K562 (cell line): ENCODE measurements at regions not wholly inside any gene's neighbourhood (a gene's known extent, or its start where the extent isn't known, plus 50 kb on each side); places are given as distances from the start of the nearest gene placed in this dataset.

ENCODE experiments used
- ATAC-seq: fragments of 200-7000 bp; cut with Tn5 transposase; 3 replicates; pipeline ENCODE4 v1.9.1; 2020; ENCODE audit warnings: moderate library complexity
- BruUV-seq: library from RNA; stranded (reverse); fragments of 400-500 nt; replicated peaks from 2 replicates; lab custom pipeline; 2021; lab: Mats Ljungman, UMichigan
- CTCF ChIA-PET: fragments of 300-600 bp; formaldehyde crosslinking; extraction: SDS; loops from one replicate; lab custom pipeline; 2021; ENCODE audit warnings: low intra/inter-chr PET ratio; lab: Yijun Ruan, JAX
- POLR2A ChIA-PET: fragments of 300-600, 350-650 bp; sonication (Branson Sonifier 250); formaldehyde crosslinking; extraction: SDS; loops from one replicate; lab custom pipeline; 2021; ENCODE audit warnings: antibody characterized with exemption, inconsistent platforms; lab: Yijun Ruan, JAX
- DNase-seq, 4 experiments: peaks; one replicate each; pipeline versions ENCODE4 v3.0.0 to v3.0.0-alpha.2; 2011 to 2018; ENCODE audit warnings: low spot score in 3 of 4, mixed read lengths in 3 of 4; ENCODE audit errors: extremely low read depth in 1 of 4
- FAIRE-seq: peaks from 2 replicates; lab custom pipeline; 2011; peaks lifted over from hg19 to GRCh38; lab: Jason Lieb, UNC
- H2AFZ ChIP-seq: 2 replicates; pipeline ENCODE4 v1.6.0; 2011; ENCODE audit warnings: low read depth, low read length, control low read depth, inconsistent platforms
- H3K27ac ChIP-seq: fragments of 200-600 bp; 3 replicates; pipeline ENCODE4 v1.8.0; 2011; ENCODE audit warnings: low read depth, mild to moderate bottlenecking, control low read depth, inconsistent platforms, low read length, moderate library complexity, mixed read lengths; ENCODE audit errors: extremely low read depth
- H3K27me3 ChIP-seq, 2 experiments: fragments of 300-600 bp in 1 of 2; 2 replicates in 1 of 2; 3 replicates in 1 of 2; pipeline versions ENCODE4 v1.6.0 to v1.8.0; 2011; ENCODE audit warnings: inconsistent platforms in 2 of 2, low read length in 2 of 2, mild to moderate bottlenecking in 1 of 2, mixed read lengths in 1 of 2, moderate library complexity in 1 of 2; ENCODE audit not compliant: control insufficient read depth in 2 of 2, insufficient read depth in 2 of 2
- H3K36me3 ChIP-seq: fragments of 300-600 bp; 3 replicates; pipeline ENCODE4 v1.8.0; 2011; ENCODE audit warnings: mild to moderate bottlenecking, low read length, inconsistent platforms; ENCODE audit not compliant: control insufficient read depth, insufficient read depth
- H3K4me1 ChIP-seq, 2 experiments: fragments of 200-600 bp in 1 of 2; replicated peaks in 1 of 2; 2 replicates in 1 of 2; 3 replicates in 1 of 2; pipeline versions ENCODE4 v1.5.1 to v1.8.0; 2011; ENCODE audit warnings: inconsistent platforms in 2 of 2, low read length in 2 of 2, mild to moderate bottlenecking in 1 of 2, mixed read lengths in 1 of 2, moderate library complexity in 1 of 2; ENCODE audit not compliant: control insufficient read depth in 2 of 2, insufficient read depth in 2 of 2
- H3K4me2 ChIP-seq: 2 replicates; pipeline ENCODE4 v1.6.1; 2011; ENCODE audit warnings: low read length, control low read depth, inconsistent platforms, mixed read lengths; ENCODE audit not compliant: insufficient read depth
- H3K4me3 ChIP-seq: fragments of 200-600 bp; sonication (generic), shearing (Covaris generic); 2 replicates; pipeline ENCODE4 v1.5.1; 2016; ENCODE audit warnings: control low read depth, inconsistent platforms
- H3K79me2 ChIP-seq: fragments of 200-600 bp; 3 replicates; pipeline ENCODE4 v1.8.0; 2011; ENCODE audit warnings: low read length, inconsistent platforms; ENCODE audit not compliant: control insufficient read depth, insufficient read depth
- H3K9ac ChIP-seq, 2 experiments: 2 replicates each; pipeline versions ENCODE4 v1.6.0 to v1.6.1; 2011; ENCODE audit warnings: low read depth in 2 of 2, low read length in 2 of 2, control low read depth in 1 of 2, inconsistent platforms in 1 of 2, mild to moderate bottlenecking in 1 of 2, mixed read lengths in 1 of 2; ENCODE audit not compliant: insufficient read depth in 1 of 2
- H3K9me1 ChIP-seq: one replicate; pipeline ENCODE4 v1.6.0; 2011; ENCODE audit warnings: inconsistent platforms, mild to moderate bottlenecking, low read length, moderate library complexity; ENCODE audit not compliant: control insufficient read depth, insufficient read depth
- H3K9me3 ChIP-seq: replicated peaks from 2 replicates; pipeline ENCODE4 v1.5.1; 2011; ENCODE audit warnings: low read depth, low read length, inconsistent platforms; ENCODE audit not compliant: control insufficient read depth, insufficient read depth
- H4K20me1 ChIP-seq: replicated peaks from 2 replicates; pipeline ENCODE4 v1.6.1; 2011; ENCODE audit warnings: low read length, inconsistent platforms, mixed read lengths; ENCODE audit not compliant: control insufficient read depth, insufficient read depth
- COPS2 ChIP-seq: fragments of 450-650 bp; conservative IDR thresholded peaks from 2 replicates; pipeline ENCODE4 v1.6.1; 2016; ENCODE audit warnings: mild to moderate bottlenecking, moderate library complexity
- CTCF ChIP-seq, 3 experiments: IDR thresholded peaks in 2 of 3; conservative IDR thresholded peaks in 1 of 3; 2 replicates each; pipeline ENCODE4 v1.5.1; 2011 to 2012; ENCODE audit warnings: low read length in 3 of 3, mild to moderate bottlenecking in 3 of 3, control low read depth in 2 of 3, improper control_type of control experiment in 1 of 3, inconsistent platforms in 1 of 3, low read depth in 1 of 3, mixed read lengths in 1 of 3, moderate library complexity in 1 of 3; ENCODE audit not compliant: insufficient read depth in 2 of 3
- FOXK2 ChIP-seq, 2 experiments: fragments of 450-650 bp; IDR thresholded peaks in 1 of 2; conservative IDR thresholded peaks in 1 of 2; 2 replicates each; pipeline ENCODE4 v1.6.1; 2016; ENCODE audit warnings: low read depth in 2 of 2, mild to moderate bottlenecking in 1 of 2
- ID3 ChIP-seq, 2 experiments: fragments of 250-450 bp in 1 of 2; fragments of 450-650 bp in 1 of 2; sonication (Bioruptor Pico) in 1 of 2; IDR thresholded peaks; 2 replicates each; pipeline versions ENCODE4 v1.6.1 to v1.8.0; 2016 to 2021; ENCODE audit warnings: mild to moderate bottlenecking in 2 of 2, moderate library complexity in 2 of 2, missing compliant biosample characterization in 1 of 2, missing genetic modification characterization in 1 of 2
- KHSRP ChIP-seq: fragments of 450-650 bp; IDR thresholded peaks from 2 replicates; pipeline ENCODE4 v1.6.1; 2017
- RAD21 ChIP-seq, 2 experiments: fragments of 250-450 bp in 1 of 2; fragments of 450-650 bp in 1 of 2; sonication (Bioruptor Pico) in 1 of 2; formaldehyde crosslinking in 1 of 2; IDR thresholded peaks in 1 of 2; conservative IDR thresholded peaks in 1 of 2; 2 replicates each; pipeline versions ENCODE4 v1.4.0 to v1.8.0; 2020 to 2022; ENCODE audit warnings: mild to moderate bottlenecking in 2 of 2, moderate library complexity in 1 of 2
- RB1 ChIP-seq: fragments of 450-650 bp; IDR thresholded peaks from 2 replicates; pipeline ENCODE4 v1.6.1; 2017; ENCODE audit warnings: low read depth, mild to moderate bottlenecking
- RREB1 ChIP-seq: fragments of 250-450 bp; sonication (Bioruptor Pico); IDR thresholded peaks from 2 replicates; pipeline ENCODE4 v1.4.0; 2020
- SMARCE1 ChIP-seq: fragments of 450-650 bp; IDR thresholded peaks from 2 replicates; pipeline ENCODE4 v1.7.1; 2016; ENCODE audit warnings: mild to moderate bottlenecking
- TAF9B ChIP-seq: fragments of 450-650 bp; IDR thresholded peaks from 2 replicates; pipeline ENCODE4 v1.6.1; 2018; ENCODE audit warnings: mild to moderate bottlenecking; ENCODE audit not compliant: partially characterized antibody
- ZBTB1 ChIP-seq: sonication (generic); formaldehyde crosslinking; IDR thresholded peaks from 2 replicates; pipeline ENCODE4 v1.8.1; 2023; ENCODE audit warnings: missing genetic modification reagents, low read depth, mild to moderate bottlenecking, borderline replicate concordance
- ZC3H11A ChIP-seq: IDR thresholded peaks from 2 replicates; pipeline ENCODE4 v1.6.1; 2012; ENCODE audit warnings: low read depth, low read length, improper control_type of control experiment
- ZNF274 ChIP-seq: IDR thresholded peaks from 2 replicates; pipeline ENCODE4 v1.6.1; 2011; ENCODE audit warnings: low read depth, mild to moderate bottlenecking, low read length, moderate library complexity, borderline replicate concordance
- ZNF436 ChIP-seq: fragments of 250-450, 450-650 bp; sonication (Bioruptor Pico); formaldehyde crosslinking; IDR thresholded peaks from 2 replicates; pipeline ENCODE4 v1.7.0; 2020; ENCODE audit warnings: mild to moderate bottlenecking
- WGBS: fragments of 100-300 bp; shearing (Covaris generic); methylation state at CpG from one replicate; pipeline ENCODE4 v1.1.6; 2016; ENCODE audit warnings: low coverage, mixed read lengths; ENCODE audit not compliant: insufficient coverage; ENCODE audit errors: missing lambda C conversion rate; 5-methylcytosine and 5-hydroxymethylcytosine counted together
- in situ Hi-C: fragments of 300-500 bp; cut with MboI; formaldehyde crosslinking; loops from 4 replicates; pipeline ENCODE4 v1.15.0; 2018; ENCODE audit warnings: inconsistent platforms, mixed read lengths
- intact Hi-C: fragments of 100-400 bp; cut with micrococcal nuclease; formaldehyde crosslinking; loops from 2 replicates; pipeline ENCODE4 v1.14.2; 2022

- intact Hi-C loops (loop anchor here (2.0 to 10.0 kb wide), 4 partner anchors 145 to 850 kb away; no protein-coding TSS in a partner anchor), in situ Hi-C loops (loop anchor here (5.0 kb wide), 1 partner anchor 795 kb away; no protein-coding TSS in a partner anchor)
- no peak for FAIRE-seq
- H3K9me3 ChIP-seq, result no peaks in the 10 kb centered on the region
- no peaks in the 10 kb centered on the region for H3K79me2 ChIP-seq
- ChIA-PET CTCF (no interaction called here), POLR2A (interaction anchor here (0.7 kb wide), 1 partner anchor 19 kb away, joined by 4 read pairs; no protein-coding TSS in a partner anchor)
- DNase-seq, result peak; percentile 47 to 65 (median 51)
- peak; percentile 91 for ATAC-seq
- H2AFZ ChIP-seq, result no peak overlapping the region
- no peak overlapping the region for H3K4me3 ChIP-seq
- no peaks in the 10 kb centered on the region for H3K36me3 ChIP-seq
- 10% methylated on average over 7 of the region's 7 CpGs for WGBS
- H4K20me1 ChIP-seq, result no peaks in the 10 kb centered on the region
- H3K27ac ChIP-seq, result no peak overlapping the region
- no peaks in the 10 kb centered on the region for H3K27me3 ChIP-seq
- H3K4me1 ChIP-seq, result no peaks in the 10 kb centered on the region
- H3K4me2 ChIP-seq, result no peak overlapping the region
- no peaks in the 10 kb centered on the region for H3K9me1 ChIP-seq
- no peak overlapping the region for H3K9ac ChIP-seq
- BruUV-seq, result no TSS peak
- no peak for TF ChIP-seq ZC3H11A
- no peak for TF ChIP-seq ZNF274
- no peak for TF ChIP-seq RREB1
- TF ChIP-seq RB1, result no peak
- no peak for TF ChIP-seq SMARCE1
- peak; percentile 70 to 74 for TF ChIP-seq RAD21 (CRISPR knock-in tag; conservative IDR thresholded peaks at IDR 0.05 in 1 of 2, IDR thresholded peaks at IDR 0.05 in 1 of 2)
- no peak for TF ChIP-seq ID3 (CRISPR knock-in tag; IDR thresholded peaks at IDR 0.05)
- no peak for TF ChIP-seq ID3 (tag; IDR thresholded peaks at IDR 0.05)
- no peak for TF ChIP-seq ZBTB1 (CRISPR knock-in tag)
- TF ChIP-seq CTCF (IDR thresholded peaks at IDR 0.05 in 2 of 3, conservative IDR thresholded peaks at IDR 0.05 in 1 of 3; ENCODE audit: insufficient read depth in 2 of 3, low read depth in 1 of 3, low read length in 3 of 3), result peak; percentile 51 to 73 (median 65); a peak in 5 of 6 replicates
- no peak for TF ChIP-seq TAF9B
- no peak for TF ChIP-seq COPS2
- TF ChIP-seq ZNF436 (CRISPR knock-in tag), result no peak
- no peak for TF ChIP-seq FOXK2 (conservative IDR thresholded peaks at IDR 0.05 in 1 of 2, IDR thresholded peaks at IDR 0.05 in 1 of 2; ENCODE audit: low read depth in 2 of 2)
- TF ChIP-seq KHSRP, result no peak
These were observed 583.4 kb downstream of the ACTL7B start for GRCh38 chr9:108272349-108272899.
